ENCODE measurements at regions not wholly inside any gene's neighbourhood (a gene's known extent, or its start where the extent isn't known, plus 50 kb on each side); places are given as distances from the start of the nearest gene placed in this dataset.

DNA sequence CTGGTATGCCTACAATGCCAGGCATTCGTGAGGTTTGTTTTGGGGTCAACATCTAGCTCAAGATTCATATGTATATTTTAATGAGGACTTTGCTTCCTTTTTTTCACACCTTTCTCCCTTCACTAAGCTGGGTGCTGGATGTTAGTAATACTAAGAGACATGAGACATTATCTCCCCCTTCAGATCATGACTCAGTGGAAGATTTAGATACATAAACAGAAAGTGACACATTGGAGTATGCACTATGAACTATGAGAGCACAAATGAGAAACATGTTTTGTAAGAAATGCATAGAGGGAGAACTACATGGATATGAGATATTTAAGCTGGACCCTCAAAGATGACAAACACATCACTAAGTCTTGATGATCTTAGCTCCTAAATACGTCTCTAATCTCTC is 286.3 kb downstream of the RPAP3 start:
- TF ChIP-seq TAF1 (IDR thresholded peaks at IDR 0.05; ENCODE audit: borderline replicate concordance, insufficient read depth, low read length) (no peak), POLR2AphosphoS5 (IDR thresholded peaks at IDR 0.05; ENCODE audit: low read depth, low read length) (no peak), SIN3A (IDR thresholded peaks at IDR 0.05; ENCODE audit: borderline replicate concordance, insufficient read depth, low read length) (no peak)
